HepG2 (cell line): ENCODE measurements at regions not wholly inside any gene's neighbourhood (a gene's known extent, or its start where the extent isn't known, plus 50 kb on each side); places are given as distances from the start of the nearest gene placed in this dataset.

Experiments
- MAFK ChIP-seq, 2 experiments: IDR thresholded peaks in 1 of 2; conservative IDR thresholded peaks in 1 of 2; 2 replicates each; pipeline ENCODE4 v1.6.1; 2011; ENCODE audit warnings: improper control_type of control experiment in 2 of 2, low read length in 2 of 2
- POLR2A ChIP-seq, 2 experiments: IDR thresholded peaks; 2 replicates each; pipeline ENCODE4 v1.6.1; 2011; ENCODE audit warnings: low read depth in 2 of 2, low read length in 2 of 2, mild to moderate bottlenecking in 1 of 2, moderate library complexity in 1 of 2; ENCODE audit not compliant: insufficient read depth in 1 of 2
- RBAK ChIP-seq: sonication (generic); formaldehyde crosslinking; IDR thresholded peaks from 2 replicates; pipeline ENCODE4 v1.5.1; 2020; ENCODE audit warnings: mild to moderate bottlenecking, missing genetic modification reagents
- RXRA ChIP-seq: sonication (generic); formaldehyde crosslinking; IDR thresholded peaks from 2 replicates; pipeline ENCODE4 v1.5.1; 2020; ENCODE audit warnings: missing genetic modification reagents
- ZKSCAN1 ChIP-seq: fragments of 150-350 bp; IDR thresholded peaks from 2 replicates; pipeline ENCODE4 v1.6.1; 2014; ENCODE audit warnings: low read length
- ZNF274 ChIP-seq: sonication (generic); formaldehyde crosslinking; IDR thresholded peaks from 2 replicates; pipeline ENCODE4 v1.5.1; 2020; ENCODE audit warnings: mild to moderate bottlenecking, missing genetic modification reagents
- TF ChIP-seq, protein P1 (sequence below): sonication (generic); formaldehyde crosslinking; IDR thresholded peaks from 2 replicates; pipeline ENCODE4 v1.4.0; 2020; ENCODE audit warnings: missing genetic modification reagents, mild to moderate bottlenecking, borderline replicate concordance
- TF ChIP-seq, protein P2 (sequence below): sonication (generic); formaldehyde crosslinking; IDR thresholded peaks from 2 replicates; pipeline ENCODE4 v1.5.0; 2020; ENCODE audit warnings: missing genetic modification reagents

DNA sequence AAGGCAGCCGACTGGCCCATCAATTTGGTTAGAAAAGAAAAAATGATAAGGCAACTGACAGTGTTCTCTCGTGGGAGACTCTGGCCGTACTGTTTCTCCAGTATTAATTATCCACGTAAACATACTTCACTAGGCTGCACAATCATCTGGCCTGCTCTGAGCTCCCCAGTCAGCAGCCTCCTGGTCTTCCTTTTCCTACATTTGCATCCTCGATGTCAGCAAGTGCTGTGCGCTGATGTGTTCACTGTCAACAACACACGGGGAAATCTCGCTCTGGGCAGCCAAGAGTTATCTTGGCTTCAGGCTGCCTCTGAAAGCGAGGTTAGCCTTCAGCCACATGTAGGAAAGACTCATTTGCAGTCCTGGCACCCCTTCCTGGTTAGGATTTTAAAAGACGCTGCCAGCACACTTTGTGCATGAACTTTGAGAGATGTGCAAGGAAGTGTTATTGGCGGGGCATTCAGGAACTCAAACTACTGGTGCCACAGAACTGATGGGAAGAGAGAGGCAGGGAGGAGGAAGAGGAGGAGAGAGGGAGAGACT, 460.5 kb upstream of the ARID1B start:
- TF ChIP-seq POLR2A (IDR thresholded peaks at IDR 0.05; ENCODE audit: insufficient read depth in 1 of 2, low read depth in 2 of 2, low read length in 2 of 2) (no peak), ZKSCAN1 (no peak), MAFK (conservative IDR thresholded peaks at IDR 0.05 in 1 of 2, IDR thresholded peaks at IDR 0.05 in 1 of 2; ENCODE audit: low read length in 2 of 2) (no peak), ZNF274 (CRISPR knock-in tag) (no peak), RXRA (no peak), RBAK (CRISPR knock-in tag) (no peak)
- TF ChIP-seq, protein P1, sequence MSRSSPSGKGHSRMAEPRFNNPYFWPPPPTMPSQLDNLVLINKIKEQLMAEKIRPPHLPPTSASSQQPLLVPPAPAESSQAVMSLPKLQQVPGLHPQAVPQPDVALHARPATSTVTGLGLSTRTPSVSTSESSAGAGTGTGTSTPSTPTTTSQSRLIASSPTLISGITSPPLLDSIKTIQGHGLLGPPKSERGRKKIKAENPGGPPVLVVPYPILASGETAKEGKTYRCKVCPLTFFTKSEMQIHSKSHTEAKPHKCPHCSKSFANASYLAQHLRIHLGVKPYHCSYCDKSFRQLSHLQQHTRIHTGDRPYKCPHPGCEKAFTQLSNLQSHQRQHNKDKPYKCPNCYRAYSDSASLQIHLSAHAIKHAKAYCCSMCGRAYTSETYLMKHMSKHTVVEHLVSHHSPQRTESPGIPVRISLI (CRISPR knock-in tag), result no peak
- TF ChIP-seq, protein P2, sequence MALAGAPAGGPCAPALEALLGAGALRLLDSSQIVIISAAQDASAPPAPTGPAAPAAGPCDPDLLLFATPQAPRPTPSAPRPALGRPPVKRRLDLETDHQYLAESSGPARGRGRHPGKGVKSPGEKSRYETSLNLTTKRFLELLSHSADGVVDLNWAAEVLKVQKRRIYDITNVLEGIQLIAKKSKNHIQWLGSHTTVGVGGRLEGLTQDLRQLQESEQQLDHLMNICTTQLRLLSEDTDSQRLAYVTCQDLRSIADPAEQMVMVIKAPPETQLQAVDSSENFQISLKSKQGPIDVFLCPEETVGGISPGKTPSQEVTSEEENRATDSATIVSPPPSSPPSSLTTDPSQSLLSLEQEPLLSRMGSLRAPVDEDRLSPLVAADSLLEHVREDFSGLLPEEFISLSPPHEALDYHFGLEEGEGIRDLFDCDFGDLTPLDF, result no peak
